ENCODE measurements at regions not wholly inside any gene's neighbourhood (a gene's known extent, or its start where the extent isn't known, plus 50 kb on each side); places are given as distances from the start of the nearest gene placed in this dataset.

DNA sequence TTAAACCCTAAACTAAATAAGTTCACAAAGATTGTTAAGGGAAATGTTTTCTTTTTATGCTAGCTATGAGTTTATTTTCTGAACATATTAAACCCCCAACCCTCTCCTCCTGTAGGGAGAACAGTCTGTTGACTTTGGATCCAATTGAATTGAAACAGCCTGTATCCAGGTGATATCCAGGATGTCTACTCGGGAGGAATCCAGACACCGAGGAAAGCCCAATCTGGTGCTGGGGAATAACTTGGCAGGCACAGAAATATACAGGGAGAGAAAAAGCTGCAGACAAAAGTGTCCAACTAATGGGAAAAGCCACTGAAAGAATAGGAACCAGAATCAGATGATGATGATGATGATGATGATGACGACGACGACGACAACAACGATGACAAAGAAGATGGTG lies 93.9 kb upstream of the API5 start:
- H3K27me3 ChIP-seq (ENCODE audit: control insufficient read depth, insufficient read depth, low read length) = no peaks in the 10 kb centered on the region
- DNase-seq (ENCODE audit: low read depth, low spot score) = no peak
- H3K27ac ChIP-seq (ENCODE audit: low read depth, low read length) = no peak overlapping the region
- TF ChIP-seq, protein P1, sequence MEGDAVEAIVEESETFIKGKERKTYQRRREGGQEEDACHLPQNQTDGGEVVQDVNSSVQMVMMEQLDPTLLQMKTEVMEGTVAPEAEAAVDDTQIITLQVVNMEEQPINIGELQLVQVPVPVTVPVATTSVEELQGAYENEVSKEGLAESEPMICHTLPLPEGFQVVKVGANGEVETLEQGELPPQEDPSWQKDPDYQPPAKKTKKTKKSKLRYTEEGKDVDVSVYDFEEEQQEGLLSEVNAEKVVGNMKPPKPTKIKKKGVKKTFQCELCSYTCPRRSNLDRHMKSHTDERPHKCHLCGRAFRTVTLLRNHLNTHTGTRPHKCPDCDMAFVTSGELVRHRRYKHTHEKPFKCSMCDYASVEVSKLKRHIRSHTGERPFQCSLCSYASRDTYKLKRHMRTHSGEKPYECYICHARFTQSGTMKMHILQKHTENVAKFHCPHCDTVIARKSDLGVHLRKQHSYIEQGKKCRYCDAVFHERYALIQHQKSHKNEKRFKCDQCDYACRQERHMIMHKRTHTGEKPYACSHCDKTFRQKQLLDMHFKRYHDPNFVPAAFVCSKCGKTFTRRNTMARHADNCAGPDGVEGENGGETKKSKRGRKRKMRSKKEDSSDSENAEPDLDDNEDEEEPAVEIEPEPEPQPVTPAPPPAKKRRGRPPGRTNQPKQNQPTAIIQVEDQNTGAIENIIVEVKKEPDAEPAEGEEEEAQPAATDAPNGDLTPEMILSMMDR (IDR thresholded peaks at IDR 0.05; ENCODE audit: low read depth, low read length) = no peak
- CTCF ChIA-PET = no interaction called here
- POLR2A ChIA-PET = no interaction called here
- H3K9me3 ChIP-seq (ENCODE audit: control insufficient read depth, insufficient read depth, low read length) = no peaks in the 10 kb centered on the region; the same call in 1 of the 2 replicates
- H3K4me3 ChIP-seq (ENCODE audit: low read depth, low read length) = no peak overlapping the region

DNA sequence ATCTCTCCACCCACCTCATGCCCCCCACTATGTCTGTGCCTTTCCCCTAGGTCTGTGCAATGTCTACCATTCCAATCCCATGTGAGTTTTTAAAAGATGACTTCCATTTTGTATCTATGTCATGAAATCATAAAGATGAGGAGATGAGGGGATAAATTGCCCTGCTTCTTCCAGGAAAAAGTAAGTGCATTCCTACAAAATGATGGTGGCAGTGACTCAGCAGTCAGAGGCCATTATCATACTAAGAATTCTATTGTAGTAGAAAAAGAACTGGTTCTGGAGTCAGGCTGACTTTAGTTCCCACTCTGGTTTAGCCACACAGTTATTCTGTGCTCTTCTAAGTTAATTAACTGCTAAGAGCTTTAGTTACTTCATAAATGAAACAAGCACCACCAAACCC lies 89.6 kb upstream of the API5 start:
- no peaks in the 10 kb centered on the region for H3K9me3 ChIP-seq (ENCODE audit: control insufficient read depth, insufficient read depth, low read length)
- ChIA-PET CTCF (no interaction called here), POLR2A (no interaction called here)
- TF ChIP-seq, protein P1 (IDR thresholded peaks at IDR 0.05; ENCODE audit: low read depth, low read length) = no peak
- no peak overlapping the region for H3K4me3 ChIP-seq (ENCODE audit: low read depth, low read length)
- H3K27me3 ChIP-seq (ENCODE audit: control insufficient read depth, insufficient read depth, low read length) = no peaks in the 10 kb centered on the region
- DNase-seq (ENCODE audit: low read depth, low spot score) = no peak
- H3K27ac ChIP-seq (ENCODE audit: low read depth, low read length) = no peak overlapping the region

- Histone ChIP-seq H3K27me3 (ENCODE audit: control insufficient read depth, insufficient read depth, low read length) (no peaks in the 10 kb centered on the region), H3K9me3 (ENCODE audit: control insufficient read depth, insufficient read depth, low read length) (no peaks in the 10 kb centered on the region), H3K4me3 (ENCODE audit: low read depth, low read length) (no peak overlapping the region), H3K27ac (ENCODE audit: low read depth, low read length) (no peak overlapping the region)
- no peak for DNase-seq (ENCODE audit: low read depth, low spot score)
- ChIA-PET CTCF (no interaction called here), POLR2A (no interaction called here)
- TF ChIP-seq, protein P1 (IDR thresholded peaks at IDR 0.05; ENCODE audit: low read depth, low read length) = no peak
Measured at GRCh38 chr11:43223026-43223425, 88.8 kb upstream of the API5 start.

GRCh38 chr11:43234881-43235280 lies 76.9 kb upstream of the API5 start:
- ChIA-PET CTCF (no interaction called here), POLR2A (no interaction called here)
- no peak overlapping the region for H3K27ac ChIP-seq (ENCODE audit: low read depth, low read length)
- H3K9me3 ChIP-seq (ENCODE audit: control insufficient read depth, insufficient read depth, low read length) = no peaks in the 10 kb centered on the region
- H3K4me3 ChIP-seq (ENCODE audit: low read depth, low read length) = no peak overlapping the region
- DNase-seq (ENCODE audit: low read depth, low spot score) = no peak
- H3K27me3 ChIP-seq (ENCODE audit: control insufficient read depth, insufficient read depth, low read length) = no peaks in the 10 kb centered on the region
- TF ChIP-seq, protein P1 (IDR thresholded peaks at IDR 0.05; ENCODE audit: low read depth, low read length) = no peak

- DNase-seq (ENCODE audit: low read depth, low spot score) = no peak
- ChIA-PET POLR2A (no interaction called here), CTCF (no interaction called here)
- H3K9me3 ChIP-seq (ENCODE audit: control insufficient read depth, insufficient read depth, low read length) = no peaks in the 10 kb centered on the region
- H3K27ac ChIP-seq (ENCODE audit: low read depth, low read length) = no peak overlapping the region
- no peaks in the 10 kb centered on the region for H3K27me3 ChIP-seq (ENCODE audit: control insufficient read depth, insufficient read depth, low read length)
- TF ChIP-seq, protein P1 (IDR thresholded peaks at IDR 0.05; ENCODE audit: low read depth, low read length) = no peak
- no peak overlapping the region for H3K4me3 ChIP-seq (ENCODE audit: low read depth, low read length)
Measured at GRCh38 chr11:43238341-43238740, 73.5 kb upstream of the API5 start.
